ENCODE measurements at regions not wholly inside any gene's neighbourhood (a gene's known extent, or its start where the extent isn't known, plus 50 kb on each side); places are given as distances from the start of the nearest gene placed in this dataset.

- TF ChIP-seq SP1 (CRISPR knock-in tag; conservative IDR thresholded peaks at IDR 0.05) (no peak), NR3C1 (CRISPR knock-in tag; conservative IDR thresholded peaks at IDR 0.05; ENCODE audit: low read depth) (no peak), ZBTB43 (CRISPR knock-in tag; IDR thresholded peaks at IDR 0.05) (no peak)
These were observed 475.7 kb upstream of the REG3G start (continued) for GRCh38 chr2:78549766-78550165.

GRCh38 chr2:78553866-78554647, 471.4 kb upstream of the REG3G start:
- Mint-ChIP-seq H3K36me3 (peaks cover 7% of the 10 kb centered on the region; the same call in 1 of the 2 replicates), H3K9me3 (peaks cover 13% of the 10 kb centered on the region), H3K4me3 (no peak overlapping the region), H3K27me3 (ENCODE audit: low read depth) (no peaks in the 10 kb centered on the region), H3K4me1 (no peaks in the 10 kb centered on the region), H3K27ac (no peak overlapping the region)
- DNase-seq (ENCODE audit: low spot score): no peak
- POLR2A ChIA-PET: no interaction called here
- ATAC-seq: no peak
- TF ChIP-seq ZMAT4 (CRISPR knock-in tag; IDR thresholded peaks at IDR 0.05): no peak
- no peak for TF ChIP-seq ERG (CRISPR knock-in tag; IDR thresholded peaks at IDR 0.05)
- no peak for TF ChIP-seq NFE2L1 (CRISPR knock-in tag; IDR thresholded peaks at IDR 0.05)
- no peak for TF ChIP-seq FOXP4 (CRISPR knock-in tag; IDR thresholded peaks at IDR 0.05)
- TF ChIP-seq ZNF263 (CRISPR knock-in tag; IDR thresholded peaks at IDR 0.05; ENCODE audit: low read depth): no peak
- no peak for TF ChIP-seq MXD4 (CRISPR knock-in tag; IDR thresholded peaks at IDR 0.05; ENCODE audit: borderline replicate concordance)
- no peak for TF ChIP-seq SP1 (CRISPR knock-in tag; conservative IDR thresholded peaks at IDR 0.05)
- no peak for TF ChIP-seq USF2 (CRISPR knock-in tag; IDR thresholded peaks at IDR 0.05)
- no peak for TF ChIP-seq CREB1 (CRISPR knock-in tag; IDR thresholded peaks at IDR 0.05)
- TF ChIP-seq KAT7 (CRISPR knock-in tag; IDR thresholded peaks at IDR 0.05; ENCODE audit: borderline replicate concordance): no peak
- no peak for TF ChIP-seq CBFB (CRISPR knock-in tag; IDR thresholded peaks at IDR 0.05; ENCODE audit: low read depth)
- no peak for TF ChIP-seq MLX (CRISPR knock-in tag; IDR thresholded peaks at IDR 0.05)
- no peak for TF ChIP-seq CTCF (IDR thresholded peaks at IDR 0.05)
- CTCF ChIA-PET: no interaction called here
